GM23248 (cell line): ENCODE measurements at regions not wholly inside any gene's neighbourhood (a gene's known extent, or its start where the extent isn't known, plus 50 kb on each side); places are given as distances from the start of the nearest gene placed in this dataset.

Source experiments
- DNase-seq: peaks from one replicate; pipeline ENCODE4 v3.0.0-alpha.2; 2015
- H2AFZ ChIP-seq: fragments of 200-600 bp; sonication (generic); 2 replicates; pipeline ENCODE4 v1.6.1; 2016; ENCODE audit warnings: antibody characterized with exemption
- H3F3A ChIP-seq: fragments of 200-600 bp; sonication (generic); 2 replicates; pipeline ENCODE4 v1.6.1; 2016; ENCODE audit warnings: mild to moderate bottlenecking, antibody characterized with exemption, mixed run types; ENCODE audit not compliant: insufficient read depth
- H3K27ac ChIP-seq: fragments of 200-600 bp; sonication (generic); 2 replicates; pipeline ENCODE4 v1.5.1; 2016; ENCODE audit warnings: mild to moderate bottlenecking
- H3K27me3 ChIP-seq: fragments of 200-600 bp; sonication (generic); replicated peaks from 2 replicates; pipeline ENCODE4 v1.6.1; 2016; ENCODE audit warnings: mild to moderate bottlenecking; ENCODE audit not compliant: insufficient read depth
- H3K36me3 ChIP-seq: fragments of 200-600 bp; sonication (generic); 2 replicates; pipeline ENCODE4 v1.6.1; 2016; ENCODE audit warnings: low read depth, mild to moderate bottlenecking
- H3K4me1 ChIP-seq: fragments of 200-600 bp; sonication (generic); 2 replicates; pipeline ENCODE4 v1.6.1; 2016; ENCODE audit warnings: mild to moderate bottlenecking; ENCODE audit not compliant: insufficient read depth
- H3K4me2 ChIP-seq: fragments of 200-600 bp; sonication (generic); one replicate; pipeline ENCODE4 v1.6.1; 2016; ENCODE audit warnings: mild to moderate bottlenecking; ENCODE audit not compliant: unreplicated experiment
- H3K4me3 ChIP-seq: fragments of 200-600 bp; sonication (generic); 2 replicates; pipeline ENCODE4 v1.5.1; 2016; ENCODE audit warnings: mild to moderate bottlenecking
- H3K79me2 ChIP-seq: fragments of 200-600 bp; sonication (generic); 2 replicates; pipeline ENCODE4 v1.6.1; 2016; ENCODE audit warnings: mild to moderate bottlenecking; ENCODE audit not compliant: insufficient read depth
- H3K9ac ChIP-seq: fragments of 200-600 bp; sonication (generic); 2 replicates; pipeline ENCODE4 v1.6.1; 2016; ENCODE audit warnings: mild to moderate bottlenecking
- H3K9me2 ChIP-seq: fragments of 200-600 bp; sonication (generic); 2 replicates; pipeline ENCODE4 v1.6.1; 2016; ENCODE audit warnings: mixed run types, mild to moderate bottlenecking, moderate library complexity; ENCODE audit not compliant: insufficient read depth
- H3K9me3 ChIP-seq: fragments of 200-600 bp; sonication (generic); one replicate; pipeline ENCODE4 v1.6.1; 2017; ENCODE audit warnings: low read depth
- H4K20me1 ChIP-seq: fragments of 200-600 bp; sonication (generic); 2 replicates; pipeline ENCODE4 v1.6.0; 2016; ENCODE audit not compliant: insufficient read depth
- EZH2 ChIP-seq: fragments of 200-600 bp; sonication (generic); IDR thresholded peaks from 2 replicates; pipeline ENCODE4 v1.6.1; 2018; ENCODE audit warnings: antibody characterized with exemption, mild to moderate bottlenecking; ENCODE audit not compliant: insufficient read depth, poor library complexity, severe bottlenecking
- EZH2phosphoT487 ChIP-seq: fragments of 200-600 bp; sonication (generic); IDR thresholded peaks from 2 replicates; pipeline ENCODE4 v1.6.1; 2018; ENCODE audit warnings: antibody characterized with exemption, moderate library complexity, mild to moderate bottlenecking, low read depth; ENCODE audit not compliant: insufficient read depth
- WGBS, 2 experiments: methylation state at CpG; one replicate each; pipeline ENCODE4 v1.1.6; 2015 to 2017; ENCODE audit warnings: low lambda C conversion rate in 2 of 2, low coverage in 1 of 2; ENCODE audit errors: missing lambda C conversion rate in 2 of 2; 5-methylcytosine and 5-hydroxymethylcytosine counted together
- in situ Hi-C: fragments of 300-500 bp; cut with MboI; formaldehyde crosslinking; loops from 2 replicates; pipeline ENCODE4 v1.15.0; 2020

- H3F3A ChIP-seq = peaks cover 40% of the 10 kb centered on the region
- H3K9me3 ChIP-seq = no peaks in the 10 kb centered on the region
- no peak overlapping the region for H3K4me3 ChIP-seq
- TF ChIP-seq EZH2phosphoT487 (no peak), EZH2 (no peak)
- H3K9me2 ChIP-seq = no peaks in the 10 kb centered on the region
- peak overlapping the region; percentile 11 for H3K4me2 ChIP-seq
- H3K27me3 ChIP-seq = no peaks in the 10 kb centered on the region
- no peaks in the 10 kb centered on the region for H3K36me3 ChIP-seq
- no peak overlapping the region for H2AFZ ChIP-seq
- H3K79me2 ChIP-seq = no peaks in the 10 kb centered on the region
- no peaks in the 10 kb centered on the region for H4K20me1 ChIP-seq
- DNase-seq = peak; percentile 77
- WGBS, 2 experiments = 34 to 35% methylated on average over 8 of the region's 8 CpGs
- H3K9ac ChIP-seq = no peak overlapping the region
- H3K27ac ChIP-seq = no peak overlapping the region
- in situ Hi-C loops = loop anchor here (10.0 kb wide), 1 partner anchor 201 kb away; the partner anchor contains the start of gene CXCL12
- peaks cover 36% of the 10 kb centered on the region for H3K4me1 ChIP-seq
These were observed 200.9 kb downstream of the CXCL12 start for GRCh38 chr10:44183667-44184632.

GRCh38 chr10:44182909-44183308 lies 202.0 kb downstream of the CXCL12 start:
- no peak overlapping the region for H3K27ac ChIP-seq
- peaks cover 44% of the 10 kb centered on the region for H3K4me1 ChIP-seq
- no peaks in the 10 kb centered on the region for H4K20me1 ChIP-seq
- H3F3A ChIP-seq = peaks cover 45% of the 10 kb centered on the region
- no peaks in the 10 kb centered on the region for H3K79me2 ChIP-seq
- no peak for DNase-seq
- H3K9me2 ChIP-seq = no peaks in the 10 kb centered on the region
- H3K36me3 ChIP-seq = no peaks in the 10 kb centered on the region
- no peak overlapping the region for H3K4me3 ChIP-seq
- H2AFZ ChIP-seq = no peak overlapping the region
- H3K9me3 ChIP-seq = no peaks in the 10 kb centered on the region
- TF ChIP-seq EZH2phosphoT487 (no peak), EZH2 (no peak)
- in situ Hi-C loops = loop anchor here (10.0 kb wide), 1 partner anchor 202 kb away; the partner anchor contains the start of gene CXCL12
- H3K27me3 ChIP-seq = no peaks in the 10 kb centered on the region
- no peak overlapping the region for H3K4me2 ChIP-seq
- H3K9ac ChIP-seq = no peak overlapping the region
- WGBS, 2 experiments = 54 to 67% methylated on average over 2 of the region's 2 CpGs

GRCh38 chr10:44180321-44181168 lies 204.4 kb downstream of the CXCL12 start:
- Histone ChIP-seq H3K9me2 (no peaks in the 10 kb centered on the region), H3K9ac (peak overlapping the region; percentile 37), H3K4me3 (peak overlapping the region; percentile 30; the same call in 1 of the 2 replicates), H2AFZ (no peak overlapping the region), H3K4me1 (peaks cover 44% of the 10 kb centered on the region), H3K27ac (peak overlapping the region; percentile 62), H3K27me3 (no peaks in the 10 kb centered on the region), H3K4me2 (peak overlapping the region; percentile 61), H3K9me3 (no peaks in the 10 kb centered on the region), H3K79me2 (no peaks in the 10 kb centered on the region), H3F3A (peaks cover 45% of the 10 kb centered on the region), H4K20me1 (no peaks in the 10 kb centered on the region), H3K36me3 (no peaks in the 10 kb centered on the region)
- TF ChIP-seq EZH2phosphoT487 = 0 out of 2 replicates have a peak, but pooled peaks have one; percentile 10
- TF ChIP-seq EZH2 = no peak
- peak; percentile 97 for DNase-seq
- in situ Hi-C loops = loop anchor here (10.0 kb wide), 1 partner anchor 204 kb away; the partner anchor contains the start of gene CXCL12
- whole genome bisulfite sequencing, 2 experiments = 1% methylated on average over 10 of the region's 10 CpGs

- Histone ChIP-seq H3K79me2 (no peaks in the 10 kb centered on the region), H3K9ac (no peak overlapping the region), H3K4me1 (peaks cover 42% of the 10 kb centered on the region), H3K36me3 (no peaks in the 10 kb centered on the region), H3F3A (peaks cover 42% of the 10 kb centered on the region), H3K27ac (no peak overlapping the region), H3K4me3 (no peak overlapping the region), H4K20me1 (no peaks in the 10 kb centered on the region), H3K4me2 (no peak overlapping the region), H3K9me3 (no peaks in the 10 kb centered on the region), H3K27me3 (no peaks in the 10 kb centered on the region), H2AFZ (no peak overlapping the region), H3K9me2 (no peaks in the 10 kb centered on the region)
- TF ChIP-seq EZH2 (no peak), EZH2phosphoT487 (no peak)
- DNase-seq = peak; percentile 25
- WGBS, 2 experiments = 91 to 93% methylated on average over 3 of the region's 3 CpGs
- in situ Hi-C loops = no loop called here
These were observed 206.0 kb downstream of the CXCL12 start for GRCh38 chr10:44178856-44179255.
